ENCODE measurements at regions not wholly inside any gene's neighbourhood (a gene's known extent, or its start where the extent isn't known, plus 50 kb on each side); places are given as distances from the start of the nearest gene placed in this dataset.

- TF ChIP-seq EZH2 (IDR thresholded peaks at IDR 0.05; ENCODE audit: borderline replicate concordance, insufficient read depth, low read length, poor library complexity, severe bottlenecking) (no peak), REST (IDR thresholded peaks at IDR 0.05; ENCODE audit: borderline replicate concordance) (no peak), TAF1 (IDR thresholded peaks at IDR 0.05; ENCODE audit: low read depth) (no peak), POLR2AphosphoS5 (IDR thresholded peaks at IDR 0.05) (no peak), RAD21 (conservative IDR thresholded peaks at IDR 0.05) (no peak), SMC3 (conservative IDR thresholded peaks at IDR 0.05; ENCODE audit: poor library complexity) (no peak), EP300 (conservative IDR thresholded peaks at IDR 0.05; ENCODE audit: poor library complexity, severe bottlenecking) (no peak), MXI1 (conservative IDR thresholded peaks at IDR 0.05; ENCODE audit: poor library complexity, severe bottlenecking) (no peak)
- TF ChIP-seq, protein P1, sequence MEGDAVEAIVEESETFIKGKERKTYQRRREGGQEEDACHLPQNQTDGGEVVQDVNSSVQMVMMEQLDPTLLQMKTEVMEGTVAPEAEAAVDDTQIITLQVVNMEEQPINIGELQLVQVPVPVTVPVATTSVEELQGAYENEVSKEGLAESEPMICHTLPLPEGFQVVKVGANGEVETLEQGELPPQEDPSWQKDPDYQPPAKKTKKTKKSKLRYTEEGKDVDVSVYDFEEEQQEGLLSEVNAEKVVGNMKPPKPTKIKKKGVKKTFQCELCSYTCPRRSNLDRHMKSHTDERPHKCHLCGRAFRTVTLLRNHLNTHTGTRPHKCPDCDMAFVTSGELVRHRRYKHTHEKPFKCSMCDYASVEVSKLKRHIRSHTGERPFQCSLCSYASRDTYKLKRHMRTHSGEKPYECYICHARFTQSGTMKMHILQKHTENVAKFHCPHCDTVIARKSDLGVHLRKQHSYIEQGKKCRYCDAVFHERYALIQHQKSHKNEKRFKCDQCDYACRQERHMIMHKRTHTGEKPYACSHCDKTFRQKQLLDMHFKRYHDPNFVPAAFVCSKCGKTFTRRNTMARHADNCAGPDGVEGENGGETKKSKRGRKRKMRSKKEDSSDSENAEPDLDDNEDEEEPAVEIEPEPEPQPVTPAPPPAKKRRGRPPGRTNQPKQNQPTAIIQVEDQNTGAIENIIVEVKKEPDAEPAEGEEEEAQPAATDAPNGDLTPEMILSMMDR (IDR thresholded peaks at IDR 0.05; ENCODE audit: poor library complexity, severe bottlenecking): no peak
Observed at GRCh38 chr3:34279901-34280300, 481.5 kb downstream of the PDCD6IP start.

Measured in neural cell (in vitro differentiated cells).